Body of pancreas (tissue), 4 donors: ENCODE measurements at regions not wholly inside any gene's neighbourhood (a gene's known extent, or its start where the extent isn't known, plus 50 kb on each side); places are given as distances from the start of the nearest gene placed in this dataset.
"Not testable (repeated sequence)": the region's sequence is repeated elsewhere in the genome, so short reads cannot be mapped to it uniquely, and the experiment has no call there.

Experiments
- POLR2A ChIP-seq, 3 donors: fragments of 450-650 bp; IDR thresholded peaks; one replicate each; pipeline ENCODE4 v1.6.1; 2016; ENCODE audit warnings: antibody characterized with exemption in 3 of 3, mild to moderate bottlenecking in 2 of 3
- TF ChIP-seq, protein P1 (sequence below), 7 experiments: fragments of 450-650 bp in 4 of 7; fragments of 200-600 bp in 3 of 7; sonication (generic) in 3 of 7; IDR thresholded peaks; one replicate each; pipeline ENCODE4 v1.5.1; 2016 to 2019; ENCODE audit warnings: antibody characterized with exemption in 7 of 7

- TF ChIP-seq, protein P1, sequence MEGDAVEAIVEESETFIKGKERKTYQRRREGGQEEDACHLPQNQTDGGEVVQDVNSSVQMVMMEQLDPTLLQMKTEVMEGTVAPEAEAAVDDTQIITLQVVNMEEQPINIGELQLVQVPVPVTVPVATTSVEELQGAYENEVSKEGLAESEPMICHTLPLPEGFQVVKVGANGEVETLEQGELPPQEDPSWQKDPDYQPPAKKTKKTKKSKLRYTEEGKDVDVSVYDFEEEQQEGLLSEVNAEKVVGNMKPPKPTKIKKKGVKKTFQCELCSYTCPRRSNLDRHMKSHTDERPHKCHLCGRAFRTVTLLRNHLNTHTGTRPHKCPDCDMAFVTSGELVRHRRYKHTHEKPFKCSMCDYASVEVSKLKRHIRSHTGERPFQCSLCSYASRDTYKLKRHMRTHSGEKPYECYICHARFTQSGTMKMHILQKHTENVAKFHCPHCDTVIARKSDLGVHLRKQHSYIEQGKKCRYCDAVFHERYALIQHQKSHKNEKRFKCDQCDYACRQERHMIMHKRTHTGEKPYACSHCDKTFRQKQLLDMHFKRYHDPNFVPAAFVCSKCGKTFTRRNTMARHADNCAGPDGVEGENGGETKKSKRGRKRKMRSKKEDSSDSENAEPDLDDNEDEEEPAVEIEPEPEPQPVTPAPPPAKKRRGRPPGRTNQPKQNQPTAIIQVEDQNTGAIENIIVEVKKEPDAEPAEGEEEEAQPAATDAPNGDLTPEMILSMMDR (IDR thresholded peaks at IDR 0.05), result not testable (repeated sequence)
- TF ChIP-seq POLR2A (IDR thresholded peaks at IDR 0.05), result not testable (repeated sequence)
Observed at GRCh38 chr12:14219670-14220069, 145.8 kb upstream of the ATF7IP start.
